ENCODE measurements at regions not wholly inside any gene's neighbourhood (a gene's known extent, or its start where the extent isn't known, plus 50 kb on each side); places are given as distances from the start of the nearest gene placed in this dataset.
"Not testable (repeated sequence)": the region's sequence is repeated elsewhere in the genome, so short reads cannot be mapped to it uniquely, and the experiment has no call there.

DNA sequence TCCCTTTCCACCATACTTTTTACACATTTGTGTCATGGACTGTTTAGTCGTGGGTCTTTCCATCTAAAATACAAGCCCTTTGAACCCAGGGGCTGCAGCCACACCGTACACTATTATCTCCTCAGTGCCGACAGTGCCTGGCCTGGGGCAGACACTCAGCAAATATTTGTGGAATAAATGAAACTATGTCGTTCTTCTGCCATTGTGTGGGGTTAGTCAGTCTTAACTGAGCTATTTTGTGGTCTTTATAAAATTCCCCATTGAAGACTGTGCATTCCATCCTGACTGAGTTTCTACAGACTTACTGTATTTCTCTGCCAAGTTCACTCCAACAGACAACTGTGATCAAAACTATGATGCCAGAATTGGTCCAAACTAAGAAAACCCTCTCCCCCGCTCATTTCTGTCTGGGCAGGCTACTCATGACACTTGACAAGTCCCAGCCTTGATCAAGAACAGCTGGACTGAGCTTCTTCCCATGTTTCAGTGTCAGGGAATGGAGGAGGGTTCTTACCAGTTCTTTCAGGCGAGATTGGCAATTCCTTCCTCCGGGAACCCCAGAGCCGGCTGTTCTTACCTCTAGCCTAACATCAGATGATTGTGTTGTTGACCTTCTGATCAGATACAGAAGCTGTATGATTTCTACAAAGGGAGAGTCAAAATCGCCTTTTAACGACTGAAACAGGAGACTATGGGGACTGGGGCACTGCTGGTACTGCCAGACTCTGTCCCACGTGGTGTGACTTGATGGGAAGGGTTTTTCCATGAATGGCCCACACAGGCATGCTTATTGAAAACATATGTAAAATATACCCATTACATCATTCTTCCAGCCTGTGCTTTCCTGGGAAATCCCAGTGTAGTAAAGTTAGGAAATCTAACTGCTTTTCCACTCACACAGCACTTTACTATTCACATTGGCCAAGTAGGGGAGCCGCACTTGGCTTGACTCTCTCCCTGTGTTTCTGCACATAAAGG lies 77.4 kb upstream of the NPAS2 start:
- DNase-seq, result no peak

- no peak for DNase-seq
Observed at GRCh38 chr2:100743741-100744140, 76.2 kb upstream of the NPAS2 start.

DNA sequence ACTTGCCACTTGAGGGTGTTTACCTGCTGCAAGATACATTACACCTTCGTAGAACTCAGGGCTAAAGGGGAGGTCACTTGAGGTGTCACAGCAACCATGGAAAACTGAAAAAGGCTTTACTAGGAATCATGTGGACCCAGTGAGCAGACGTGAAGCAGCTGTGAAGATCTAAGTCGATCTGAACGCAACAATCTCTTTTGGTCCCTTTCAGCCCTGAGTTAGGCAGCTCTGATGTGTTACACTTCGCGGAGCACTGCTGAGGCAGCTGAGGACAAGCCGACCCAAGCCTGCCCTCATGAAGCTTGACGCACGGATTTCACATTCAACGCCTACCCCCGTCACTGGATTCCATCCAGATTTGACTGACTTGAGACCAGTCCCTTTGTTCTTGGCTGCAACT lies 75.8 kb upstream of the NPAS2 start:
- DNase-seq, result no peak

GRCh38 chr2:100744589-100744988 lies 75.3 kb upstream of the NPAS2 start:
- no peak for DNase-seq

DNA sequence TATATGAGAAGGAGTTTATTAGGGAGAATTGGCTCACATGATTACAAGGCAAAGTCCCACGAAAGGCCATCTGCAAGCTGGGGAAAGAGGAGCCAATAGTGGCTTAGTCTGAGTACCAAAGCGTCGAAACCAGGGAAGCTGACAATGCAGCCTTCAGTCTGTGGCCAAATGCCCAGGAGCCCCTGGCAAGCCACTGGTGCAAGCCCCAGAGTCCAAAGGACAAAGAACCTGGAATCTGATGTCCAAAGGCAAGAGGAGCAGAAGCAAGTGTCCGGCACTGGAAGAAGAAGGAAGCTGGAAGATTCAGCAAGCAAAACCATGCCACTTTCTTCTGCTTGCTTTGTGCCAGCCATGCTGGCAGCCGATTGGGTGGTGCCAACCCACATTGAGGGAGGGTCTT lies 74.3 kb upstream of the NPAS2 start:
- no peak for DNase-seq

DNA sequence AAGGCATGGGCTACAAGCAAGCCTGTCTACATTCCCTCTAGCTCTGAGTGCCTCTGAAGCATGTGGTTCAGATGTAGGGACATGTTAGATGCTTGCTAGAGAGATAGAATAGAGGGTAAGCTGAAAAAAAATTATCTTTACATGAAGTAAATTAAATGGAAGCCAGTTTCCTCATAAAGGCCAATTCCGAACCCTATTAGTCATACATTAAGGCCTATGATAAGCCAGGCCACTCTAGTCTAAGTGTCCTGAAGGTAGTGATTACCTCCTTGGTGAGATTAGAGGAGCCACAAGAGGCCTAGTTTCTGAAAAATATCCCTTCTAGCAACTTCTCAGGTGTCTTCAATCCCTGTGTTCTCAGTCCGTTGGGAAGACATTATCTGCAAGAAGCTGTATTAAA lies 72.4 kb upstream of the NPAS2 start:
- DNase-seq, result no peak

- DNase-seq, result no peak
Observed at GRCh38 chr2:100747996-100748615, 71.8 kb upstream of the NPAS2 start.

- DNase-seq, result no peak
Observed at GRCh38 chr2:100748673-100749072, 71.3 kb upstream of the NPAS2 start.

DNA sequence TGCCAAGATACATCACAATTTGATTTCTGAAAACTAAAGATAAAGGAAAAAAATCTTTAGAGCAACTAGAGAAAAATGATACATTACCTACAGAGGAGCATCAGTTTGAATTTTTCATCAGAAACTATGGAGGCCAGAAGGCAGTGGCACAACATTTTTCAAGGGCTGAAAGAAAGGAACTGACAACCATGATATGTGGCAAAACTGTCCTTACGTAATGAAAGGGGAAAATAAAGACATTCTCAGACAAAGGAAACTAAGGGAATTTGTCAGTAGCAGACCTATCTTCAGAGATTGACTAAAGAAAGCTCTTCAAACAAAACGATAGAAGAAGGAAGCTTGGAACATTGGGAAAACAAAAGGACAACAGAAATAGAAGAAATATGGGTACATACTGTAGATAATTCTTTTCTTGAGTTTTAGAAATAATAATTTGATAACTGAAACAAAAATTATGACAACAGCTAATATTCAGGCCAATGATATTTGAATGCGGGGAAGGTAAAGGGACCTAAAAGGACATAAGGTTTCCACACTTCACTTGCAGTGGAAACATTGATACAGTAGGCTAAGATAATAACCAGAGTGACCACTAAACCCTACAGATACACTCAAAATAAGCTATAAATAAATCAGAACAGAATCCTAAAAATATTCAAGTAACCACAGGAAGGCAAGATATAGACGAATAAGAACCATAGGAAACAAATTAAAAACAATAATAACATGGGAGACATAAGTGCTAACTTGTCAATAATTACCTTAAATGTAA lies 70.0 kb upstream of the NPAS2 start:
- no peak for DNase-seq

GRCh38 chr2:100751871-100752625 lies 67.9 kb upstream of the NPAS2 start:
- not testable (repeated sequence) for DNase-seq

GRCh38 chr2:100752628-100753333 lies 67.2 kb upstream of the NPAS2 start:
- DNase-seq, result no peak

DNA sequence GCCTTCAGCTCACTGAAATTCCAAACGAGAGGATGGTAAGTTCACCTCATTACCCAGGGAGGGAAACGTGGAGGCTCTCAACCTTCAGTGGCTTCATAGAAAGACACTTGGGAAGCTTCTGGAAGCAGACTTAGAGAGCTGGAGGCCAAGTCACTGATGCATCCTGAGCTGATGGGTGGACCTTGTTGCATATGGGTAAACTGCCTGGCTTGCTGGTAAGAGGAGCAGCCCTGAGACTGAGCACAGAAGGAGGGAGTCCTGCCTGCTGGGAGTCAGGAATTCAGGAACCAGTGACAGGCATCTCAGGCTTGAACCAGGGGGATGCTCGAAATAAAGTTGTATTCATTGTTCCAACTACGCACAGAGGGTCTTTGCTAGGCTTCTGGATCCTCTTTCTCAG lies 66.5 kb upstream of the NPAS2 start:
- no peak for DNase-seq

DNA sequence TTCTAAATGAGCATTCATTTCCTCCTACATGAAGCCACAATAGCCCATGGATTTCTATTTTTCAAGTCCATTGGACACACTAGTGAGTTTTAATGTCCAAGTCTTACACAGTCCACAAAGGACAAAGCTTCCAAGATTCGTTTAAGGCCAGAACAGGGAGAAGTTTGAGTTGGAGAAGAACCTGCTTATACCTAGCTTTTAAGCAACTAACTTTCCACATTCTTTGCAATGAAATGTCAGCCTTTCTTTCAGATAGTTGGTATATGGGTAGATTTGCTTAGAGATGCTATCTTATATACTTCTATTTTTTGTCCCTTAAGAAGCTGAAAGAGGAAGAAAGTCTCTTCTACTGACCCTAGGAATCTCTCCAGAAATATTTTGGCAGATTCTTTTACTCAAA lies 66.1 kb upstream of the NPAS2 start:
- no peak for DNase-seq

DNA sequence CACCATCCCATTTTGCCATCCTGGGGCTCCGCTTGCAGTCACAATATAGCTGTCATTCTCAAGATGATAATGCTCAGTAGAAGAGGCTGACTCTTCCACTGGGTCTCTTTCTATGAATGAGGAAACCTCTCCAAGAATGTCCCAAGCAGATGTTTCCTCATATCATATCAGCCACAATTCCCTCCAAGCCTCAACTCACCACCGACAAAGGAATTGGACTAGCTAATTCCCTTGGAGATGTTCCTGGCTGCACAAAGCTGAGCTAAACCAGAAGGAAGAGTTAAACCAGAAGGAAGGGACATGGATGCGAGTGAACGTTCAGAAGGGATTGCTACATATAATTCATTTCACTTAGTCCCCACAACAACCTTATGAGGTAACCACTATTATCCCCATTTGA lies 65.0 kb upstream of the NPAS2 start:
- DNase-seq, result no peak

GRCh38 chr2:100755441-100755840 lies 64.5 kb upstream of the NPAS2 start:
- DNase-seq, result no peak

GRCh38 chr2:100756704-100757103 lies 63.2 kb upstream of the NPAS2 start:
- DNase-seq, result no peak

- no peak for DNase-seq
Observed at GRCh38 chr2:100757621-100758394, 62.1 kb upstream of the NPAS2 start.

- no peak for DNase-seq
Observed at GRCh38 chr2:100759901-100760300, 60.0 kb upstream of the NPAS2 start.

GRCh38 chr2:100761365-100761764 lies 58.6 kb upstream of the NPAS2 start:
- no peak for DNase-seq

GRCh38 chr2:100764430-100764829 lies 55.5 kb upstream of the NPAS2 start:
- no peak for DNase-seq

- DNase-seq, result no peak
Observed at GRCh38 chr2:100765481-100765880, 54.5 kb upstream of the NPAS2 start.
